H1 (cell line): ENCODE measurements at regions not wholly inside any gene's neighbourhood (a gene's known extent, or its start where the extent isn't known, plus 50 kb on each side); places are given as distances from the start of the nearest gene placed in this dataset.

Experiments used
- CTCF ChIA-PET: fragments of 300-600 bp; sonication (Branson Sonifier 250); formaldehyde crosslinking; loops from one replicate; lab custom pipeline; 2021; ENCODE audit not compliant: partially characterized antibody; lab: Charles Lee
- POLR2A ChIA-PET: fragments of 300-600 bp; sonication (Branson Sonifier 250); formaldehyde crosslinking; loops from one replicate; lab custom pipeline; 2021; ENCODE audit warnings: inconsistent platforms; ENCODE audit not compliant: partially characterized antibody; lab: Charles Lee
- DNase-seq, 2 experiments: peaks; one replicate each; pipeline versions ENCODE4 v3.0.0 to v3.0.0-alpha.2; 2010 to 2022; ENCODE audit warnings: low spot score in 2 of 2, low read depth in 1 of 2, mixed read lengths in 1 of 2
- FAIRE-seq: peaks from 2 replicates; lab custom pipeline; 2011; peaks lifted over from hg19 to GRCh38; lab: Jason Lieb, UNC
- H2AFZ ChIP-seq: 2 replicates; pipeline ENCODE4 v1.8.1; 2012; ENCODE audit warnings: low read length, inconsistent platforms
- H2AK5ac ChIP-seq: 2 replicates; pipeline ENCODE4 v1.6.1; 2013; ENCODE audit warnings: low read depth, low read length
- H2BK120ac ChIP-seq: replicated peaks from 2 replicates; pipeline ENCODE3; 2013; ENCODE audit warnings: low read depth, low read length, inconsistent platforms
- H2BK12ac ChIP-seq: 2 replicates; pipeline ENCODE4 v1.6.1; 2013; ENCODE audit warnings: low read depth, low read length
- H2BK15ac ChIP-seq: 2 replicates; pipeline ENCODE4 v1.6.1; 2013; ENCODE audit warnings: low read length
- H2BK20ac ChIP-seq: 2 replicates; pipeline ENCODE4 v1.6.1; 2013; ENCODE audit warnings: low read length
- H2BK5ac ChIP-seq: 2 replicates; pipeline ENCODE4 v1.6.1; 2013; ENCODE audit warnings: low read depth, low read length
- H3K14ac ChIP-seq: 2 replicates; pipeline ENCODE4 v1.6.1; 2013; ENCODE audit warnings: inconsistent platforms; ENCODE audit not compliant: insufficient read length
- H3K18ac ChIP-seq: 2 replicates; pipeline ENCODE4 v1.6.1; 2013; ENCODE audit warnings: low read length; ENCODE audit errors: extremely low read depth
- H3K23ac ChIP-seq: 2 replicates; pipeline ENCODE4 v1.6.1; 2013; ENCODE audit warnings: inconsistent platforms; ENCODE audit not compliant: insufficient read length
- H3K23me2 ChIP-seq: 2 replicates; pipeline ENCODE4 v1.6.1; 2013; ENCODE audit warnings: low read depth, low read length
- H3K27ac ChIP-seq: 2 replicates; pipeline ENCODE4 v1.6.1; 2011; ENCODE audit warnings: low read depth, low read length, inconsistent platforms
- H3K27me3 ChIP-seq, 4 experiments: replicated peaks in 1 of 4; 1 replicate in 1 of 4; 2 replicates in 3 of 4; pipeline versions ENCODE4 v1.6.1 to v1.8.1; 2011 to 2013; ENCODE audit warnings: low read length in 3 of 4, mild to moderate bottlenecking in 3 of 4, inconsistent platforms in 2 of 4, mixed read lengths in 2 of 4, moderate library complexity in 1 of 4; ENCODE audit not compliant: control insufficient read depth in 3 of 4, insufficient read depth in 3 of 4; ENCODE audit errors: extremely low read depth in 1 of 4
- H3K36me3 ChIP-seq, 4 experiments: 2 replicates each; pipeline versions ENCODE4 v1.6.1 to v1.8.1; 2011 to 2013; ENCODE audit warnings: mild to moderate bottlenecking in 4 of 4, low read length in 3 of 4, moderate library complexity in 2 of 4, control low read depth in 1 of 4, inconsistent platforms in 1 of 4; ENCODE audit not compliant: insufficient read depth in 4 of 4, control insufficient read depth in 2 of 4
- H3K4ac ChIP-seq: replicated peaks from 2 replicates; pipeline ENCODE3; 2013; ENCODE audit warnings: low read length, low read depth, mixed read lengths, inconsistent platforms; ENCODE audit not compliant: insufficient read length
- H3K4me1 ChIP-seq, 4 experiments: replicated peaks in 1 of 4; 1 replicate in 1 of 4; 2 replicates in 3 of 4; pipeline versions ENCODE4 v1.6.1 to v1.8.1; 2011 to 2013; ENCODE audit warnings: low read length in 3 of 4, inconsistent platforms in 2 of 4, mixed read lengths in 1 of 4; ENCODE audit not compliant: insufficient read depth in 4 of 4, control insufficient read depth in 3 of 4
- H3K4me2 ChIP-seq, 2 experiments: 2 replicates each; pipeline versions ENCODE4 v1.6.1 to v1.8.1; 2011 to 2013; ENCODE audit warnings: low read depth in 2 of 2, low read length in 2 of 2, control low read depth in 1 of 2, inconsistent platforms in 1 of 2, mild to moderate bottlenecking in 1 of 2; ENCODE audit not compliant: insufficient read depth in 1 of 2
- H3K4me3 ChIP-seq, 4 experiments: fragments of 200-600, 300-600 bp in 1 of 4; sonication (generic), shearing (Covaris generic), sonication (Bioruptor Twin) in 1 of 4; 2 replicates each; pipeline versions ENCODE4 v1.5.1 to v1.8.1; 2011 to 2016; ENCODE audit warnings: low read length in 4 of 4, low read depth in 3 of 4, control low read depth in 2 of 4, inconsistent platforms in 2 of 4, mild to moderate bottlenecking in 2 of 4, mixed read lengths in 1 of 4, moderate library complexity in 1 of 4; ENCODE audit not compliant: insufficient read depth in 2 of 4; ENCODE audit errors: extremely low read depth in 1 of 4
- H3K56ac ChIP-seq: replicated peaks from 2 replicates; pipeline ENCODE3; 2013; ENCODE audit warnings: low read depth, mild to moderate bottlenecking, mixed read lengths, low read length, inconsistent platforms; ENCODE audit not compliant: insufficient read length
- H3K79me1 ChIP-seq: 2 replicates; pipeline ENCODE4 v1.6.1; 2013; ENCODE audit warnings: low read depth, low read length, control low read depth
- H3K79me2 ChIP-seq, 2 experiments: 2 replicates each; pipeline versions ENCODE4 v1.6.1 to v1.8.1; 2012 to 2013; ENCODE audit warnings: low read length in 2 of 2, mild to moderate bottlenecking in 2 of 2, inconsistent platforms in 1 of 2; ENCODE audit not compliant: insufficient read depth in 2 of 2, control insufficient read depth in 1 of 2
- H3K9ac ChIP-seq, 4 experiments: replicated peaks in 1 of 4; 1 replicate in 1 of 4; 2 replicates in 3 of 4; pipeline versions ENCODE4 v1.6.1 to v1.8.1; 2011 to 2013; ENCODE audit warnings: low read depth in 3 of 4, low read length in 3 of 4, control low read depth in 2 of 4, mild to moderate bottlenecking in 2 of 4, moderate library complexity in 2 of 4, inconsistent platforms in 1 of 4; ENCODE audit errors: extremely low read depth in 1 of 4
- H3K9me3 ChIP-seq, 2 experiments: 2 replicates each; pipeline versions ENCODE4 v1.6.1 to v1.8.1; 2012 to 2013; ENCODE audit warnings: mild to moderate bottlenecking in 2 of 2, moderate library complexity in 2 of 2, control low read depth in 1 of 2, inconsistent platforms in 1 of 2, low read depth in 1 of 2, low read length in 1 of 2, mixed read lengths in 1 of 2; ENCODE audit not compliant: insufficient read depth in 2 of 2
- H4K20me1 ChIP-seq, 2 experiments: replicated peaks in 1 of 2; 2 replicates each; pipeline versions ENCODE3 to v1.8.1; 2011 to 2013; ENCODE audit warnings: inconsistent platforms in 2 of 2, low read length in 2 of 2, mild to moderate bottlenecking in 1 of 2; ENCODE audit not compliant: insufficient read depth in 2 of 2, control insufficient read depth in 1 of 2
- H4K5ac ChIP-seq: 2 replicates; pipeline ENCODE4 v1.6.1; 2013; ENCODE audit warnings: low read length, low read depth, mixed read lengths, inconsistent platforms; ENCODE audit not compliant: insufficient read length
- H4K8ac ChIP-seq: 2 replicates; pipeline ENCODE4 v1.8.0; 2013; ENCODE audit warnings: mild to moderate bottlenecking, moderate library complexity, low read length, inconsistent platforms; ENCODE audit not compliant: insufficient read depth; ENCODE audit errors: extremely low read depth
- H4K91ac ChIP-seq: replicated peaks from 2 replicates; pipeline ENCODE3; 2013; ENCODE audit warnings: low read length, mixed read lengths, inconsistent platforms; ENCODE audit not compliant: insufficient read length
- ATF2 ChIP-seq: IDR thresholded peaks from 2 replicates; pipeline ENCODE4 v1.6.1; 2012; ENCODE audit warnings: low read length, inconsistent platforms
- BRCA1 ChIP-seq: IDR thresholded peaks from 2 replicates; pipeline ENCODE4 v1.6.1; 2012; ENCODE audit warnings: low read depth, low read length, improper control_type of control experiment
- CEBPB ChIP-seq: IDR thresholded peaks from 2 replicates; pipeline ENCODE4 v1.6.1; 2012; ENCODE audit warnings: low read depth, low read length
- GTF2F1 ChIP-seq: IDR thresholded peaks from 2 replicates; pipeline ENCODE4 v1.6.1; 2012; ENCODE audit warnings: low read depth, low read length, improper control_type of control experiment, borderline replicate concordance
- HDAC6 ChIP-seq: IDR thresholded peaks from one replicate; pipeline ENCODE4 v1.7.1; 2012; ENCODE audit warnings: low read depth, mild to moderate bottlenecking, inconsistent platforms, low read length, moderate library complexity
- RAD21 ChIP-seq, 2 experiments: IDR thresholded peaks in 1 of 2; conservative IDR thresholded peaks in 1 of 2; 2 replicates each; pipeline ENCODE4 v1.6.1; 2011; ENCODE audit warnings: low read depth in 2 of 2, low read length in 2 of 2, improper control_type of control experiment in 1 of 2, inconsistent platforms in 1 of 2, mild to moderate bottlenecking in 1 of 2, moderate library complexity in 1 of 2
- RBBP5 ChIP-seq: IDR thresholded peaks from 2 replicates; pipeline ENCODE4 v1.7.1; 2012; ENCODE audit warnings: low read depth, mild to moderate bottlenecking, inconsistent platforms, low read length, moderate library complexity, borderline replicate concordance
- SAP30 ChIP-seq: fragments of 300-600 bp; sonication (generic); IDR thresholded peaks from 2 replicates; pipeline ENCODE4 v1.7.1; 2012; ENCODE audit warnings: low read length, moderate library complexity, mild to moderate bottlenecking, inconsistent platforms; ENCODE audit not compliant: insufficient read depth, insufficient replicate concordance
- SIX5 ChIP-seq: IDR thresholded peaks from 2 replicates; pipeline ENCODE4 v1.6.1; 2011; ENCODE audit warnings: mild to moderate bottlenecking, low read depth, low read length
- SUZ12 ChIP-seq: fragments of 200-600 bp; sonication (generic); IDR thresholded peaks from 2 replicates; pipeline ENCODE4 v1.6.1; 2012; ENCODE audit warnings: mild to moderate bottlenecking, inconsistent platforms, low read length, moderate library complexity, mixed read lengths
- WGBS, 2 experiments: shearing (Covaris generic) in 1 of 2; methylation state at CpG; one replicate each; pipeline versions ENCODE4 v1.1.6 to v1.1.7; 2013 to 2015; ENCODE audit warnings: low lambda C conversion rate in 2 of 2, mixed read lengths in 2 of 2, inconsistent platforms in 1 of 2, low coverage in 1 of 2, missing lambda C conversion rate in 1 of 2; ENCODE audit not compliant: insufficient replicate concordance in 2 of 2, insufficient coverage in 1 of 2, insufficient read length in 1 of 2; ENCODE audit errors: extremely low coverage in 1 of 2, missing lambda C conversion rate in 1 of 2; 5-methylcytosine and 5-hydroxymethylcytosine counted together
- TF ChIP-seq, protein P1 (sequence below): IDR thresholded peaks from 2 replicates; pipeline ENCODE4 v1.6.1; 2011; ENCODE audit warnings: low read length, improper control_type of control experiment

DNA sequence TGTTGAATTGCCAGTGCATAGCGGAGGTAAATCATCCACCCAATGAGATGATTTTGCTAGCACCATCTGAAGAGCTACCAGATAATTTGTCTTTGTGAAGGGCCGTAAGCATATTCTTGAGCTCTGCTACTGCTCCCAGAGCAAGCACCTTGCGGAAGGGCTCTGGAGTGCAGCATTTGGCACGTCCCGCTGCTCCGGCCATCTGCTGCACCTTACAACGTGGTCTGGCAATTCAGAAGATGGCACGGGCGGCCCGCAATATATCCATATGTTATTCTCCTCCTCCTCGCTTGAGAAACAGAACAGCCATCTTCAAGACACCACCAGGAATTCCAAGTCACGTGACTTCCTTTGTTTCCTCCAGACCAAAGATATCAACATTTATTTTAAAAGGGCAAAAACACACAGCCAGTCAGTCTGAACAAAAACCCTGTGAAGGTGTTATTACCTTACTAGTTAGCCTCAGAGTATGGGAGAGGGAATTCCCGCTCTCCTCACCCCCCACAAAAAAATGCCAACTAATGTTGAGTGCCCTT lies 1095.7 kb upstream of the TENM3 start:
- no peak overlapping the region for H2BK120ac ChIP-seq
- no peak for DNase-seq
- H4K8ac ChIP-seq = no peak overlapping the region
- H2BK12ac ChIP-seq = no peak overlapping the region
- no peaks in the 10 kb centered on the region for H3K79me1 ChIP-seq
- H3K4me3 ChIP-seq = no peak overlapping the region
- H3K14ac ChIP-seq = no peak overlapping the region
- H3K4me2 ChIP-seq = no peak overlapping the region
- H3K27me3 ChIP-seq = peaks cover 0 to 1% (median 0%) of the 10 kb centered on the region in 4 experiments; a peak in 1 of 7 replicates
- no peak overlapping the region for H4K91ac ChIP-seq
- no peaks in the 10 kb centered on the region for H4K20me1 ChIP-seq
- H2AFZ ChIP-seq = no peak overlapping the region
- no peak overlapping the region for H3K4ac ChIP-seq
- H2BK20ac ChIP-seq = no peak overlapping the region
- no peaks in the 10 kb centered on the region for H3K4me1 ChIP-seq
- H3K56ac ChIP-seq = no peak overlapping the region
- no peak overlapping the region for H3K9ac ChIP-seq
- ChIA-PET POLR2A (no interaction called here), CTCF (interaction anchor here (1.0 to 6.1 kb wide), 5 partner anchors 11 to 434 kb away, joined by 3 to 83 read pairs (median 3); no protein-coding TSS in a partner anchor)
- FAIRE-seq = no peak
- H3K18ac ChIP-seq = no peak overlapping the region
- H3K27ac ChIP-seq = no peak overlapping the region
- H2BK15ac ChIP-seq = no peak overlapping the region
- no peak overlapping the region for H2BK5ac ChIP-seq
- H2AK5ac ChIP-seq = no peak overlapping the region
- H3K36me3 ChIP-seq = no peaks in the 10 kb centered on the region
- no peaks in the 10 kb centered on the region for H3K23me2 ChIP-seq
- no peak overlapping the region for H3K23ac ChIP-seq
- H3K9me3 ChIP-seq = no peaks in the 10 kb centered on the region
- H4K5ac ChIP-seq = no peak overlapping the region
- 87% methylated on average over 13 of the region's 13 CpGs; no CpG with 5 or more reads in 1 of the 2 experiments for WGBS, 2 experiments
- H3K79me2 ChIP-seq = no peaks in the 10 kb centered on the region
- no peak for TF ChIP-seq SAP30
- TF ChIP-seq HDAC6 = no peak
- no peak for TF ChIP-seq SIX5
- no peak for TF ChIP-seq ATF2
- TF ChIP-seq, protein P1, sequence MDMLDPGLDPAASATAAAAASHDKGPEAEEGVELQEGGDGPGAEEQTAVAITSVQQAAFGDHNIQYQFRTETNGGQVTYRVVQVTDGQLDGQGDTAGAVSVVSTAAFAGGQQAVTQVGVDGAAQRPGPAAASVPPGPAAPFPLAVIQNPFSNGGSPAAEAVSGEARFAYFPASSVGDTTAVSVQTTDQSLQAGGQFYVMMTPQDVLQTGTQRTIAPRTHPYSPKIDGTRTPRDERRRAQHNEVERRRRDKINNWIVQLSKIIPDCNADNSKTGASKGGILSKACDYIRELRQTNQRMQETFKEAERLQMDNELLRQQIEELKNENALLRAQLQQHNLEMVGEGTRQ = no peak
- no peak for TF ChIP-seq RBBP5
- no peak for TF ChIP-seq GTF2F1
- TF ChIP-seq CEBPB = no peak
- no peak for TF ChIP-seq BRCA1
- TF ChIP-seq SUZ12 = no peak
- no peak for TF ChIP-seq RAD21 (IDR thresholded peaks at IDR 0.05 in 1 of 2, conservative IDR thresholded peaks at IDR 0.05 in 1 of 2; ENCODE audit: low read depth in 2 of 2, low read length in 2 of 2)
